ENCODE measurements at regions not wholly inside any gene's neighbourhood (a gene's known extent, or its start where the extent isn't known, plus 50 kb on each side); places are given as distances from the start of the nearest gene placed in this dataset.

DNA sequence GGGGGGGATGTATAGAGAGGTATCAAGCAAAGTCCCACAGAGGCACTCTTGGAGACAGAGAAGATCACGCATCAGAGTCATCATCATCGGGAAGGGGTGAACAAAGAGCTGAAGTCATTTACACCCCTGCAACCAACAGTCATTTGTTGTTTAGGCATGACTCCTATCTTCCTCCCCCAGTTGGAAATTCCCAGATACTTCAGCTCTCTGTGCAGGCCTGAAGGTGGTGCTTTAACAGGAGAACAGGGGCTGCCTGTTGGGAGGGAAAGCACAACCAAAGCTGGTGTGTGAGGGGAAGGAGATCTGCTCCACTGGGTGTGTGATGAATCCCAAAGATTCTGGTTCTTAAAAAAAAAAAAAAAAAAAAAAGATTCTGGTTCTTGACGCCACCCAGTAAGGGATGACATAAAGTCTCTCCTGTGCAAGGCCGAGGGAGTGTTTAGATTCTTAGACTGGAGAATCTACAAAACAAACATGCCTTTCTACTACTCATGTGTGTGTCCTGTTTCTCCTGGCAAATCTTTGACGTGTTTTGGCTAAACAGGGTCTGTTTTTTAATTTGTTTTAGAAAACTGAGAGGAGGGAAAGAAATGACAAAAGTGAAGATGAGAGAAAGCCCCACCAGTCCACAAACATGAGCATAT is 121.0 kb upstream of the ARHGAP5 start:
- Histone ChIP-seq H2AFZ (ENCODE audit: low read length) (no peak overlapping the region), H2BK5ac (ENCODE audit: low read depth, low read length) (no peak overlapping the region), H2BK15ac (ENCODE audit: low read length) (no peak overlapping the region), H3K4ac (replicated peaks; ENCODE audit: insufficient read length, low read depth, low read length) (no peak overlapping the region), H3K4me2 (ENCODE audit: insufficient read depth in 1 of 2, low read depth in 2 of 2, low read length in 2 of 2) (no peak overlapping the region), H3K18ac (ENCODE audit: extremely low read depth, low read length) (no peak overlapping the region), H3K9me3 (ENCODE audit: insufficient read depth in 2 of 2, low read depth in 1 of 2, low read length in 1 of 2) (peaks cover 8 to 9% of the 10 kb centered on the region in 2 experiments; a peak in 3 of 4 replicates), H2AK5ac (ENCODE audit: low read depth, low read length) (no peak overlapping the region), H2BK20ac (ENCODE audit: low read length) (no peak overlapping the region), H3K4me1 (replicated peaks in 1 of 4; ENCODE audit: control insufficient read depth in 3 of 4, insufficient read depth in 4 of 4, low read length in 3 of 4) (peaks cover 4 to 6% (median 5%) of the 10 kb centered on the region in 4 experiments; a peak in 5 of 7 replicates), H3K36me3 (ENCODE audit: control insufficient read depth in 2 of 4, insufficient read depth in 4 of 4, low read length in 3 of 4) (no peaks in the 10 kb centered on the region), H3K56ac (replicated peaks; ENCODE audit: insufficient read length, low read depth, low read length) (no peak overlapping the region), H3K79me1 (ENCODE audit: low read depth, low read length) (no peaks in the 10 kb centered on the region), H4K20me1 (replicated peaks in 1 of 2; ENCODE audit: control insufficient read depth in 1 of 2, insufficient read depth in 2 of 2, low read length in 2 of 2) (no peaks in the 10 kb centered on the region), H3K23me2 (ENCODE audit: low read depth, low read length) (no peaks in the 10 kb centered on the region; the same call in 1 of the 2 replicates), H4K91ac (replicated peaks; ENCODE audit: insufficient read length, low read length) (no peak overlapping the region), H3K14ac (ENCODE audit: insufficient read length) (no peak overlapping the region), H4K5ac (ENCODE audit: insufficient read length, low read depth, low read length) (no peak overlapping the region), H4K8ac (ENCODE audit: extremely low read depth, insufficient read depth, low read length) (no peak overlapping the region), H3K27me3 (replicated peaks in 1 of 4; ENCODE audit: control insufficient read depth in 3 of 4, extremely low read depth in 1 of 4, insufficient read depth in 3 of 4, low read length in 3 of 4) (no peaks in the 10 kb centered on the region), H2BK120ac (replicated peaks; ENCODE audit: low read depth, low read length) (no peak overlapping the region), H3K79me2 (ENCODE audit: control insufficient read depth in 1 of 2, insufficient read depth in 2 of 2, low read length in 2 of 2) (no peaks in the 10 kb centered on the region), H3K23ac (ENCODE audit: insufficient read length) (no peak overlapping the region), H3K9ac (replicated peaks in 1 of 4; ENCODE audit: extremely low read depth in 1 of 4, low read depth in 3 of 4, low read length in 3 of 4) (no peak overlapping the region), H3K27ac (ENCODE audit: low read depth, low read length) (no peak overlapping the region), H3K4me3 (ENCODE audit: extremely low read depth in 1 of 4, insufficient read depth in 2 of 4, low read depth in 3 of 4, low read length in 4 of 4) (no peak overlapping the region), H2BK12ac (ENCODE audit: low read depth, low read length) (no peak overlapping the region)
- FAIRE-seq (no peak), DNase-seq (ENCODE audit: low read depth in 1 of 2, low spot score in 2 of 2) (no peak)
- TF ChIP-seq, protein P1, sequence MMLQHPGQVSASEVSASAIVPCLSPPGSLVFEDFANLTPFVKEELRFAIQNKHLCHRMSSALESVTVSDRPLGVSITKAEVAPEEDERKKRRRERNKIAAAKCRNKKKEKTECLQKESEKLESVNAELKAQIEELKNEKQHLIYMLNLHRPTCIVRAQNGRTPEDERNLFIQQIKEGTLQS (IDR thresholded peaks at IDR 0.05; ENCODE audit: insufficient read depth, low read depth, low read length) = no peak
- no peak for TF ChIP-seq SIRT6 (IDR thresholded peaks at IDR 0.05; ENCODE audit: low read length)
- TF ChIP-seq, protein P2, sequence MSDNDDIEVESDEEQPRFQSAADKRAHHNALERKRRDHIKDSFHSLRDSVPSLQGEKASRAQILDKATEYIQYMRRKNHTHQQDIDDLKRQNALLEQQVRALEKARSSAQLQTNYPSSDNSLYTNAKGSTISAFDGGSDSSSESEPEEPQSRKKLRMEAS (IDR thresholded peaks at IDR 0.05) = no peak
- no peak for TF ChIP-seq RFX5 (IDR thresholded peaks at IDR 0.05; ENCODE audit: borderline replicate concordance, low read depth, low read length)
- CTCF ChIA-PET (ENCODE audit: partially characterized antibody) = interaction anchor here (1.3 kb wide), 1 partner anchor 13 kb away, joined by 3 read pairs; no protein-coding TSS in a partner anchor
- 70% methylated on average over 5 of the region's 5 CpGs; no CpG with 5 or more reads in 1 of the 2 experiments for WGBS, 2 experiments (ENCODE audit: extremely low coverage in 1 of 2, insufficient coverage in 1 of 2, insufficient read length in 1 of 2, insufficient replicate concordance in 2 of 2, low coverage in 1 of 2, low lambda C conversion rate in 2 of 2, missing lambda C conversion rate in 1 of 2)
- POLR2A ChIA-PET (ENCODE audit: partially characterized antibody) = no interaction called here

Data from H1 (cell line).